GM12864 (cell line): ENCODE measurements at regions not wholly inside any gene's neighbourhood (a gene's known extent, or its start where the extent isn't known, plus 50 kb on each side); places are given as distances from the start of the nearest gene placed in this dataset.

Experiments used
- DNase-seq: peaks from one replicate; pipeline ENCODE4 v3.0.0-alpha.2; 2011; ENCODE audit warnings: low read depth
- H3K4me3 ChIP-seq: 2 replicates; pipeline ENCODE4 v1.5.1; 2011; ENCODE audit warnings: mild to moderate bottlenecking, low read depth, low read length, control low read depth
- TF ChIP-seq, protein P1 (sequence below): IDR thresholded peaks from 2 replicates; pipeline ENCODE4 v1.5.1; 2011; ENCODE audit warnings: low read depth, mild to moderate bottlenecking, moderate library complexity, low read length, control low read depth, inconsistent platforms; ENCODE audit errors: missing control alignments

DNA sequence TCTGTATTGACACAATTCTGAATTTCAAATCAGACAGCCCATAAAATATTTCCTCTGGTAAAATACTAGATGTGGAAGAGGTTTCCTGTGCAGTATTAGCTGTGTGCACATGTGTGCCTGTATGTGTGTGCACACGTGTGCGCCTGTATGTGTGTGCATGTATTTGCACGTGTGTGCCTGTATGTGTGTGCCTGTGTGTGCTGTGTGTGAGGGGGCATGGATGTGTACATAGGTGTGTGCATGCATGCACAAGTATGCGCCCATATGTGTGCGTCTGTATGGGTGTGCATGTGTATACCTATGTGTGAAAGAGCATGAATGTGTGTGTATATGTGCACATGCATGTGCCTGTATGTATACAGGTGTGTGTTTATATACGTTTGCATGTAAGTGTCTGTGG, 191.4 kb downstream of the KLF6 start:
- TF ChIP-seq, protein P1, sequence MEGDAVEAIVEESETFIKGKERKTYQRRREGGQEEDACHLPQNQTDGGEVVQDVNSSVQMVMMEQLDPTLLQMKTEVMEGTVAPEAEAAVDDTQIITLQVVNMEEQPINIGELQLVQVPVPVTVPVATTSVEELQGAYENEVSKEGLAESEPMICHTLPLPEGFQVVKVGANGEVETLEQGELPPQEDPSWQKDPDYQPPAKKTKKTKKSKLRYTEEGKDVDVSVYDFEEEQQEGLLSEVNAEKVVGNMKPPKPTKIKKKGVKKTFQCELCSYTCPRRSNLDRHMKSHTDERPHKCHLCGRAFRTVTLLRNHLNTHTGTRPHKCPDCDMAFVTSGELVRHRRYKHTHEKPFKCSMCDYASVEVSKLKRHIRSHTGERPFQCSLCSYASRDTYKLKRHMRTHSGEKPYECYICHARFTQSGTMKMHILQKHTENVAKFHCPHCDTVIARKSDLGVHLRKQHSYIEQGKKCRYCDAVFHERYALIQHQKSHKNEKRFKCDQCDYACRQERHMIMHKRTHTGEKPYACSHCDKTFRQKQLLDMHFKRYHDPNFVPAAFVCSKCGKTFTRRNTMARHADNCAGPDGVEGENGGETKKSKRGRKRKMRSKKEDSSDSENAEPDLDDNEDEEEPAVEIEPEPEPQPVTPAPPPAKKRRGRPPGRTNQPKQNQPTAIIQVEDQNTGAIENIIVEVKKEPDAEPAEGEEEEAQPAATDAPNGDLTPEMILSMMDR: no peak
- no peak for DNase-seq

DNA sequence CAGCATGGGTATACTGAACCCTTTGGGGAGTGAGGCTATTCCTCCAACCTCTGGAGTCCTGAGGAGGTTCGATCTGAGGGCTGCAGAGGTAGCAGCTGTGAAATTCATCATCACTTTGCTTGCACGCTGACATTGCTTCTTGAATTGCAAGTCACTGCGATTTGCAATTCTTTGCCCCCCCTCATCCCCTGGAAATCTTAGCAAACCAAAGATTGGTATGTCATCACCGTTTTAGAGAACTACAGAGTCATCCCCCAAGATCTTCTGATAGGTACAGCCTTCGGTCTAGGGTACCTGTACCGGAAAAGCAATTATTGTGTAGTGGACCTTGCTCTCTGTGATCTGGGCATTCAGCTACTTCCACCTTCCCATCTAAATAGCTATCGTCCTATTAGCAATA, 192.6 kb downstream of the KLF6 start:
- TF ChIP-seq, protein P1: no peak
- no peak for DNase-seq

More for the DNA sequence above, 191.4 kb downstream of the KLF6 start:
- no peak overlapping the region for H3K4me3 ChIP-seq

DNA sequence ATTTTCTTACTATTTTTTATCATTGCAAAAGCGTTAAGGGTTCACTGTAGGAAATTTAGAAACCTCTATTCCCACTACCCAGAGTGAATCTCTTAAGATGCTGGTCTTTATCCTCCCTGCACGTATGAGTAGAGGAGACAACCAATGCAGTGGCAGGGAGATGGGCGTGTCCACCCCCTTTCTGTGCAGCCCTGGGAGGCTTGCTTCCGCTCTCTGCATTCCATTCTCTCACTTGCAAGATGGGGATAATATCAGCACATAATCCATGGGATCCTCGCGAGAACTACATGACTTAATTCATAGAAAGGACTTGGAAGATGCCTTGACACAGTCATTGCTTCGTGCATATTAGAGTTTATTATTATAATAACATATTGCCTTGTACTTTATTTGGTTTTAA, 196.2 kb downstream of the KLF6 start:
- H3K4me3 ChIP-seq: no peak overlapping the region
- no peak for DNase-seq
- TF ChIP-seq, protein P1: no peak

More for the DNA sequence above, 192.6 kb downstream of the KLF6 start:
- no peak overlapping the region for H3K4me3 ChIP-seq

DNA sequence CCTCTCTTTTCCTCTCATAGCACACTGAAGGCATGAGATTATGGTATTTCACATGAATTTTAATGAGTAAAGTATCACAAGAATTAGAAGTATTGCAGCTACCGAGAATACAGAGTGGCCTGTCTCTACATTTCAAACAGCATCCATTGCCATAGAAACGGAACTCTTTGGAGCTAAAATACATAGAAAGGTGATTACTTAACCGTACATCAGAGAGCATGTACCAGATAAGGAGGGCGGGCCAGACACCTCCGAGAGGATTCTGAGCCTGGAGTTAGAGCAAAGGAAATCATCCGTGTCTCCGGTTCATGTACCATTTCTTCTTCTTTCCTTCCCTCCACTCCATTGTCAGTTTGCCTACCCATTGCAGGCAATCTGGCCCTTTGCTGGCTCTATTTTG, 196.7 kb downstream of the KLF6 start:
- no peak overlapping the region for H3K4me3 ChIP-seq
- TF ChIP-seq, protein P1: no peak
- DNase-seq: no peak

DNA sequence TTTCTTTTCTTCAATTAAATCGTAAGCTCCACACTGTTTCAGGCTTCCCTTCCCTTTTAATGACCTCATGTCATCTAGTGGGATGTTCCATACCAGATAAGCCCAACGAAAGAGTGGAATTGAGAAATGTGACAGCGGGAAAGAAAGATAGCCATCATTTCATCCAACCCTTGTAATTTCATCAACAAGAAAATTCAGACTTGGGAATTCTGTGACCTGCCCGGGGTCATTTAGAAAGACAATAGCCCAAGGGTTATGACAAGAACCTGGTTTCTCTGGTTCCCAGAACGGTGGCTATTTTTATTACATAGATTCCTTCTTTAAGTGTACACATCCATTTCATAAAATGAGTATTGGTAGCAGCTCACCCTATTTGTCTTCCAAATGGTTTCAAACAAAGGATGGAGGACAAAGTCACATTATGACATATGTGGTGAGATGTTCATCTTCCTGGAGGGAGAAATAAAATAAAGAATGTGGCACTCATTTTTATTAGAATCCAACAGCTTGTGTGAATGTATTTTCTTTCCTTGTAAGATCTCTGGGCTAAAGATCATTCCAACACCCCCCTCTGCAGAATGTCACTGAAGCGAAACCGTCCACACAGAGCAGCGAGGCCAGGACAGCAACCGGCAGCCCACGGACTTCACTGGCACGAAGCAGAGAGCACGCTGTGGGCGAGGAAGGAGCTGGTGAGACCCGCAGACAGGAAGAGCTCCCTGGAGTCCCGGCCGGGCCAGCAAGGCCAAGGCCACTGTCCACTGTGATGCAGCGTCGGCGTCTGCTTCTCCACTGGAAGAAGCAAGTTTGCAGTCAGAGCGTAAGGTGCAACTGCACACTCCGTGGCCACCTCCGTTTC, 199.9 kb downstream of the KLF6 start:
- no peak overlapping the region for H3K4me3 ChIP-seq
- TF ChIP-seq, protein P1: no peak
- no peak for DNase-seq

DNA sequence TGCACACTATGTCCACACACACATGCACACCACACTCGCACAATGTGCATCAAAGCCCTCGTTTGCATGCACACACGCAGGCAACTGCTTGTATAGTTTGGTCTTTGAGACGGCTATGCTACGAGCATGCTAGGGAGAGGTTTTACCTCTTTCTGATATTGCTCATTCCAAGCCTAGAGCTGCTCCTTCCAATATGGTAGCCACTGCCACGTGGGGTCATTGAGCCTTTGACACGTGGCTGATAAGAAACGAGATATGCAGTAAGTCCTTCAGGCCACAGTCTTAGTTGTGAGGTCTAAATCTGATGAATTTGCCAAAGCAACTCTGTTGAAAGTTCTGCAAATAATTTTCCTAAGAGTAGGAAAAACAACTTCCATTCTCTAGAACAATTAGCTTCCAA, 204.4 kb downstream of the KLF6 start:
- H3K4me3 ChIP-seq: no peak overlapping the region
- TF ChIP-seq, protein P1: no peak
- no peak for DNase-seq

DNA sequence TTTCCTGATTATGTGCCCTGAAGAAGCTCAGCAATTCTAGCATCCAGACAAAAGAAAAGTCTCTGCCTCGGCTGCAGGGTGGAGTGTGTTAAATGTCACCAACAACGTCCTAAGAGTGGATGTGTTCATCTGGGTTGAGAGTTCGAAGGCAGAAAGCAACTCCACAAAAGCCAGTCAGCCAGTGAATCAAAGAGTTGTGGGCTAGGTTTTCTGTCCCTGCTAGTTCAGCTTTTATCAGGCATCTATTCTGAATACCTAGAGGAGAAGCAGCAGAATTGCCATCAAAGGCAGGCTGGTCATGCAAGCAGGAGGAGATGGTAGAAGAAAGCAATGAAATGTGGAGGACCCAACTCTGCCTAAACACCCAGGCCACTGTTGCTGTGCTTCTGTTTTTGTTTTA, 205.2 kb downstream of the KLF6 start:
- TF ChIP-seq, protein P1: no peak
- DNase-seq: no peak
- H3K4me3 ChIP-seq: no peak overlapping the region
